ENCODE measurements at regions not wholly inside any gene's neighbourhood (a gene's known extent, or its start where the extent isn't known, plus 50 kb on each side); places are given as distances from the start of the nearest gene placed in this dataset.
"Not testable (repeated sequence)": the region's sequence is repeated elsewhere in the genome, so short reads cannot be mapped to it uniquely, and the experiment has no call there.

GRCh38 chr13:86909318-86909717 is 761.9 kb upstream of the SLITRK5 start:
- Mint-ChIP-seq H3K27ac (no peak overlapping the region), H3K4me3 (no peak overlapping the region), H3K27me3 (ENCODE audit: insufficient read depth) (no peaks in the 10 kb centered on the region), H3K4me1 (peaks cover 39% of the 10 kb centered on the region), H3K36me3 (ENCODE audit: low read depth) (peaks cover 5% of the 10 kb centered on the region), H3K9me3 (peaks cover 3% of the 10 kb centered on the region)
- peaks cover 4% of the 10 kb centered on the region for H3K9me3 ChIP-seq (ENCODE audit: control insufficient read depth, low read length)
- peaks cover 12% of the 10 kb centered on the region for H3K4me1 ChIP-seq (ENCODE audit: control insufficient read depth, insufficient read depth, low read length)
- no peak overlapping the region for H3K9ac ChIP-seq (ENCODE audit: extremely low read depth, low read length, poor library complexity, severe bottlenecking)
- H3K27ac ChIP-seq (ENCODE audit: low read depth, low read length) = no peak overlapping the region
- 96 to 98% methylated on average over 6 of the region's 6 CpGs for WGBS, 2 experiments (ENCODE audit: insufficient coverage in 1 of 2, insufficient read length in 1 of 2)
- DNase-seq = no peak
- H3K36me3 ChIP-seq (ENCODE audit: control insufficient read depth, insufficient read depth, low read length) = no peaks in the 10 kb centered on the region
- H3K27me3 ChIP-seq (ENCODE audit: control insufficient read depth, insufficient read depth, low read length, poor library complexity, severe bottlenecking) = no peaks in the 10 kb centered on the region
- no peak for TF ChIP-seq CTCF (conservative IDR thresholded peaks at IDR 0.05)
- no peak overlapping the region for H3K4me3 ChIP-seq (ENCODE audit: low read length)

- H3K9me3 Mint-ChIP-seq = peaks cover 12% of the 10 kb centered on the region
- WGBS, 2 experiments (ENCODE audit: insufficient coverage in 1 of 2, insufficient read length in 1 of 2) = 93 to 97% methylated on average over 3 to 5 of the region's 5 CpGs
- peaks cover 14% of the 10 kb centered on the region for H3K4me1 Mint-ChIP-seq
- H3K4me1 ChIP-seq (ENCODE audit: control insufficient read depth, insufficient read depth, low read length) = no peaks in the 10 kb centered on the region
- H3K27ac Mint-ChIP-seq = no peak overlapping the region
- no peak for DNase-seq
- no peaks in the 10 kb centered on the region for H3K27me3 ChIP-seq (ENCODE audit: control insufficient read depth, insufficient read depth, low read length, poor library complexity, severe bottlenecking)
- no peak overlapping the region for H3K9ac ChIP-seq (ENCODE audit: extremely low read depth, low read length, poor library complexity, severe bottlenecking)
- H3K36me3 Mint-ChIP-seq (ENCODE audit: low read depth) = peaks cover 9% of the 10 kb centered on the region
- H3K27ac ChIP-seq (ENCODE audit: low read depth, low read length) = no peak overlapping the region
- peak overlapping the region; percentile 5 for H3K4me3 ChIP-seq (ENCODE audit: low read length)
- no peaks in the 10 kb centered on the region for H3K27me3 Mint-ChIP-seq (ENCODE audit: insufficient read depth)
- no peak overlapping the region for H3K4me3 Mint-ChIP-seq
- peaks cover 15% of the 10 kb centered on the region for H3K9me3 ChIP-seq (ENCODE audit: control insufficient read depth, low read length)
- no peak for TF ChIP-seq CTCF (conservative IDR thresholded peaks at IDR 0.05)
- H3K36me3 ChIP-seq (ENCODE audit: control insufficient read depth, insufficient read depth, low read length) = no peaks in the 10 kb centered on the region
Measured at GRCh38 chr13:86914757-86915156, 756.4 kb upstream of the SLITRK5 start.

GRCh38 chr13:86917438-86917837 is 753.7 kb upstream of the SLITRK5 start:
- not testable (repeated sequence) for H3K4me3 ChIP-seq (ENCODE audit: low read length); H3K27me3 Mint-ChIP-seq (ENCODE audit: insufficient read depth); H3K9ac ChIP-seq (ENCODE audit: extremely low read depth, low read length, poor library complexity, severe bottlenecking); H3K27ac ChIP-seq (ENCODE audit: low read depth, low read length); H3K27ac Mint-ChIP-seq; H3K36me3 Mint-ChIP-seq (ENCODE audit: low read depth); H3K27me3 ChIP-seq (ENCODE audit: control insufficient read depth, insufficient read depth, low read length, poor library complexity, severe bottlenecking); DNase-seq; H3K4me1 ChIP-seq (ENCODE audit: control insufficient read depth, insufficient read depth, low read length); H3K4me3 Mint-ChIP-seq; H3K36me3 ChIP-seq (ENCODE audit: control insufficient read depth, insufficient read depth, low read length)
- 92 to 95% methylated on average over 10 of the region's 10 CpGs for WGBS, 2 experiments (ENCODE audit: insufficient coverage in 1 of 2, insufficient read length in 1 of 2)
- Mint-ChIP-seq H3K4me1 (peaks cover 13% of the 10 kb centered on the region), H3K9me3 (peaks cover 12% of the 10 kb centered on the region)
- H3K9me3 ChIP-seq (ENCODE audit: control insufficient read depth, low read length) = peaks cover 15% of the 10 kb centered on the region

GRCh38 chr13:86918682-86919081 is 752.5 kb upstream of the SLITRK5 start:
- Histone ChIP-seq H3K4me3 (ENCODE audit: low read length) (no peak overlapping the region), H3K4me1 (ENCODE audit: control insufficient read depth, insufficient read depth, low read length) (no peaks in the 10 kb centered on the region), H3K27me3 (ENCODE audit: control insufficient read depth, insufficient read depth, low read length, poor library complexity, severe bottlenecking) (no peaks in the 10 kb centered on the region), H3K9ac (ENCODE audit: extremely low read depth, low read length, poor library complexity, severe bottlenecking) (no peak overlapping the region), H3K36me3 (ENCODE audit: control insufficient read depth, insufficient read depth, low read length) (no peaks in the 10 kb centered on the region), H3K27ac (ENCODE audit: low read depth, low read length) (no peak overlapping the region), H3K9me3 (ENCODE audit: control insufficient read depth, low read length) (peaks cover 15% of the 10 kb centered on the region)
- DNase-seq = no peak
- H3K27me3 Mint-ChIP-seq (ENCODE audit: insufficient read depth) = no peaks in the 10 kb centered on the region
- WGBS, 2 experiments (ENCODE audit: insufficient coverage in 1 of 2, insufficient read length in 1 of 2) = 64 to 74% methylated on average over 2 of the region's 2 CpGs
- peaks cover 9% of the 10 kb centered on the region for H3K36me3 Mint-ChIP-seq (ENCODE audit: low read depth)
- peaks cover 12% of the 10 kb centered on the region for H3K9me3 Mint-ChIP-seq
- peaks cover 18% of the 10 kb centered on the region for H3K4me1 Mint-ChIP-seq
- no peak overlapping the region for H3K4me3 Mint-ChIP-seq
- H3K27ac Mint-ChIP-seq = no peak overlapping the region
- TF ChIP-seq CTCF (conservative IDR thresholded peaks at IDR 0.05) = no peak

Measured in endodermal cell (in vitro differentiated cells).